Lower leg skin (tissue), 4 donors: ENCODE measurements at regions not wholly inside any gene's neighbourhood (a gene's known extent, or its start where the extent isn't known, plus 50 kb on each side); places are given as distances from the start of the nearest gene placed in this dataset.

Experiments
- DNase-seq, 2 donors: peaks; one replicate each; pipeline ENCODE4 v3.0.0-alpha.2; 2019; ENCODE audit warnings: low spot score in 2 of 2
- H3K4me3 ChIP-seq: fragments of 200-600 bp; sonication (generic); 2 replicates; pipeline ENCODE4 v1.5.1; 2017; ENCODE audit warnings: mild to moderate bottlenecking, low read depth; ENCODE audit not compliant: poor library complexity, severe bottlenecking
- CTCF ChIP-seq, 3 donors: fragments of 450-650 bp; IDR thresholded peaks; one replicate each; pipeline ENCODE4 v1.5.1; 2016; ENCODE audit warnings: antibody characterized with exemption in 3 of 3, mild to moderate bottlenecking in 3 of 3, moderate library complexity in 2 of 3
- POLR2A ChIP-seq, 2 donors: fragments of 450-650 bp; IDR thresholded peaks; one replicate each; pipeline ENCODE4 v1.6.1; 2016 to 2017; ENCODE audit warnings: antibody characterized with exemption in 2 of 2, mild to moderate bottlenecking in 1 of 2, moderate library complexity in 1 of 2
- WGBS, 2 donors: methylation state at CpG; one replicate each; pipeline ENCODE4 v1.1.5; 2018; 5-methylcytosine and 5-hydroxymethylcytosine counted together
- intact Hi-C: fragments of 100-400 bp; cut with DNase I; formaldehyde crosslinking; loops from one replicate; pipeline ENCODE4 v1.15.0; 2023; ENCODE audit warnings: low total_unique reads

- TF ChIP-seq CTCF (IDR thresholded peaks at IDR 0.05) (no peak), POLR2A (IDR thresholded peaks at IDR 0.05) (no peak)
- no peak overlapping the region for H3K4me3 ChIP-seq
- WGBS, 2 donors: 85 to 87% methylated on average over 2 of the region's 2 CpGs
- DNase-seq: no peak
- intact Hi-C loops: no loop called here
Measured at GRCh38 chr2:78024996-78025395, 502.8 kb upstream of the LRRTM4 start.

- WGBS, 2 donors: 59 to 85% methylated on average over 4 of the region's 4 CpGs
- intact Hi-C loops: no loop called here
- no peak overlapping the region for H3K4me3 ChIP-seq
- no peak for DNase-seq
- no peak for TF ChIP-seq POLR2A (IDR thresholded peaks at IDR 0.05)
- no peak for TF ChIP-seq CTCF (IDR thresholded peaks at IDR 0.05)
Measured at GRCh38 chr2:78029392-78029995, 507.3 kb upstream of the LRRTM4 start.

- intact Hi-C loops: no loop called here
- no peak overlapping the region for H3K4me3 ChIP-seq
- WGBS, 2 donors: 53 to 71% methylated on average over 3 of the region's 3 CpGs
- no peak for DNase-seq
- TF ChIP-seq POLR2A (IDR thresholded peaks at IDR 0.05) (no peak), CTCF (IDR thresholded peaks at IDR 0.05) (no peak)
Measured at GRCh38 chr2:78034706-78035105, 512.5 kb upstream of the LRRTM4 start.

GRCh38 chr2:78035804-78036203 is 513.6 kb upstream of the LRRTM4 start:
- WGBS, 2 donors: 52 to 63% methylated on average over 2 of the region's 2 CpGs
- no peak for DNase-seq
- no peak overlapping the region for H3K4me3 ChIP-seq
- TF ChIP-seq POLR2A (IDR thresholded peaks at IDR 0.05): no peak
- no peak for TF ChIP-seq CTCF (IDR thresholded peaks at IDR 0.05)
- intact Hi-C loops: no loop called here

- intact Hi-C loops: no loop called here
- no peak overlapping the region for H3K4me3 ChIP-seq
- no peak for DNase-seq
- TF ChIP-seq CTCF (IDR thresholded peaks at IDR 0.05): no peak
- TF ChIP-seq POLR2A (IDR thresholded peaks at IDR 0.05): no peak
- 89 to 90% methylated on average over 5 of the region's 5 CpGs for WGBS, 2 donors
Measured at GRCh38 chr2:78051480-78051879, 529.3 kb upstream of the LRRTM4 start.

GRCh38 chr2:78056976-78057375 is 534.8 kb upstream of the LRRTM4 start:
- no peak for DNase-seq
- no peak for TF ChIP-seq POLR2A (IDR thresholded peaks at IDR 0.05)
- TF ChIP-seq CTCF (IDR thresholded peaks at IDR 0.05): no peak
- no peak overlapping the region for H3K4me3 ChIP-seq
- intact Hi-C loops: no loop called here
